ENCODE measurements at regions not wholly inside any gene's neighbourhood (a gene's known extent, or its start where the extent isn't known, plus 50 kb on each side); places are given as distances from the start of the nearest gene placed in this dataset.
"Not testable (repeated sequence)": the region's sequence is repeated elsewhere in the genome, so short reads cannot be mapped to it uniquely, and the experiment has no call there.

- H3K4me3 ChIP-seq (ENCODE audit: low read depth, low read length): no peak overlapping the region
- TF ChIP-seq CTCF (IDR thresholded peaks at IDR 0.05; ENCODE audit: low read depth, low read length, missing control alignments): no peak
- DNase-seq (ENCODE audit: low read depth): no peak
Measured at GRCh38 chr2:223316342-223316741, 264.4 kb downstream of the KCNE4 start.

DNA sequence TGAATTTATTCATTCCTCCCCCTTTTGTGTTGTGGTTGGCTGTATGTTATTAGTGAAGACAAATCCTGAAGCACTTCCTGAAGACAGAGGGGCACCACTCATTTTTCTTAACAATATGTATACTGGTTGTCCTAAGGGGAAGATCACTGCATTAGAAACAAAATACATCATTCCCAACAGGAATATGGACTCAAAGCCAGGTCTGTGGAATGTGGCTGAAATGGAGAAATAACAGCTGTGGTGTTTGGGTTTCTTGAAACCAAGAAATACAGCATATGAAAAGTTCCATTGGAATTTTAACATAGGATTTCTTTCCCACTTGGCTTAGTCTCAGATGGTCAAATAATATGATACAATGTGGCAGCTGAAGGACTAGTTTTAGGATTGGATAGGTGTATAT lies 267.6 kb downstream of the KCNE4 start:
- no peak overlapping the region for H3K4me3 ChIP-seq (ENCODE audit: low read depth, low read length)
- no peak for DNase-seq (ENCODE audit: low read depth)
- TF ChIP-seq CTCF (IDR thresholded peaks at IDR 0.05; ENCODE audit: low read depth, low read length, missing control alignments): no peak

DNA sequence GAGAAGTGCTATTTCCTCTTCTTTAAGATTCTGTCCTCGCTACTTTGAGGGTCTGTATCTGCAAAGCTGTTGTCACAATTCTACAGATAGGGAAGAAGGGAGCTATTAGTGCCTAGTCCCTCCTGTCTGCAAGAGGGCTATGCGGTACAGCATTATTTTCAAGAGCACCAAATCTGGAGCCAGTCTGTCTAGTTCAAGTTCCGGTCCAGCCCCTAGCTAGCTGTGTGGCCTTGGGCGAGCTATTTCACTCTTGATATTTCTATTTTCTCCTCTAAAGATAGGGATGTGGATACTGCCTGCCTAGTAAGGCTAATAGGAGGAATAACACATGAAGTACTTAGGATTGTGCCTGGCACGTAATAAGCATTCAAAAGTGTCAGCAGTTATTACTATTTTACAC lies 272.4 kb downstream of the KCNE4 start:
- DNase-seq (ENCODE audit: low read depth): no peak
- TF ChIP-seq CTCF (IDR thresholded peaks at IDR 0.05; ENCODE audit: low read depth, low read length, missing control alignments): no peak
- no peak overlapping the region for H3K4me3 ChIP-seq (ENCODE audit: low read depth, low read length)

DNA sequence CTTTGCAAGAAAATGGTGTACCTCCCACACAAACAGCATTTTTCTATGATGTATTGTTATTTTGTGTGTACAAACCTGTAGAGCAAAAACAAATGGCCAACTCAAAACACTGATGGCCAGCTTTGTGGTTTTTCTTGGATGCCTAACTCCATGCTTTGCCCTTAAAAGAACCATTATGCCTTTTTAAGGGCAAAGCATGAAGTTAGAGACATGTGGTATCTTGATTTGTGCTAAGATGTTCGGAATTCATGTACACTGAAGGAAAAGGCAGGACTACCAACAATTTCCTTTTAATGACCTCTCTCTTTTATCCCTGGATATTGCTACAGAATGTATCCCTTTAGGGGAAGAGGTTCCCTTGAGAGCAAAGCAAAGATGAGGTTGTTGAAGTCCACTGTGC lies 273.6 kb downstream of the SCG2 start:
- no peak overlapping the region for H3K4me3 ChIP-seq (ENCODE audit: low read depth, low read length)
- no peak for TF ChIP-seq CTCF (IDR thresholded peaks at IDR 0.05; ENCODE audit: low read depth, low read length, missing control alignments)
- no peak for DNase-seq (ENCODE audit: low read depth)

DNA sequence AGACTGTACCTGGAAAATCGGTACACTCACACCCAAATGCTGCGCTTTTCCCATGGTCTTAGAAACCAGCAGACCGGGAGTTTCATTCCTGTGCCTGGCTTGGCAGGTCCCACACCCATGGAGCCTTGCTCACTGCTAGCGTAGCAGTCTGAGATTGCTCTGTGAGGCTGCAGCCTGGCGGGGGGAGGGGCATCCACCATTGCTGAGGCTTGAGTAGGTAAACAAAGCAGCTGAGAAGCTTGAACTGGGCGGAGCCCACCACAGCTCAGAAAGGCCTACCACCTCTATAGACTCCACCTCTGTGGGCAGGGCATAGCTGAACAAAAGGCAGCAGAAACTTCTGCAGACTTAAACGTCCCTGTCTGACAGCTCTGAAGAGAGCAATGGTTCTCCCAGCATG lies 271.4 kb downstream of the SCG2 start:
- DNase-seq (ENCODE audit: low read depth); H3K4me3 ChIP-seq (ENCODE audit: low read depth, low read length): not testable (repeated sequence)

DNA sequence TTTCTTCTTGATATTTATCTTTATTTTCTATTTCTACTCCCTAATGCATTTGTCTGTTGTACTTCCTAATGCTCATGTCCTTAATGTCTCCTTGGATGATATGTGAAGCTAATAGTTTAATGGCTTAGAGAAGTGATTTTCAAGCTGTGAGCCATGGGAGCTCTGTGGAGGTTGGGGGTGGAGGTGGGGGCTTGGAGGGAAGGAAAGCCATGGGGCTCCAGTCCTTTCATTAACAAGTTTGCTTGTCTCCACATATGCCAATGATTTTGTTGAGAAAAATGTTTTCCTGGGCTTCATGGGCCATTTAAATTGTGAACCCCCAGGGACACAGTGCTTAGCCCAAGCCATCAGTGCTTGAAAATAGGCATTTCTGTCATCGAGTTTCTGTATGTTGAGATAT lies 264.1 kb downstream of the SCG2 start:
- TF ChIP-seq CTCF (IDR thresholded peaks at IDR 0.05; ENCODE audit: low read depth, low read length, missing control alignments): no peak
- H3K4me3 ChIP-seq (ENCODE audit: low read depth, low read length): no peak overlapping the region
- DNase-seq (ENCODE audit: low read depth): no peak

DNA sequence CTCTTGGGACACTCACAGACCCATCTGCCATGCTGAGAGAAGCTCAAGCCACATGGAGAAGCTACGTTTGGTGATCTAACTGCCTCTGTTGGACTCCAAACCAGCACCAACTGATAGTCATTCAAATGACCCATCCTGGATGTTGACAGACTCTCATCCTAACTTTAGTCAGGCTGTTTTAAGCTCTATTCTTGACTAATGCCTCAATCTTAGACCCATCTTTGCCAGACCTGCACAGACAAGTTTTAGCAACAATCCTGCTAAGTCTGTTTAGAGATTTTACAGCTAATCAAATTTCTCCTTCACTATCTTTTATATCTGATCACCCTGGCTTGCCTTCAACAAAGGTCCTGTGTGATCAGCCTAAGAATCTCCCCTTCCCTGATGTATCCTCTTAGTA lies 245.1 kb downstream of the SCG2 start:
- H3K4me3 ChIP-seq (ENCODE audit: low read depth, low read length): no peak overlapping the region
- no peak for TF ChIP-seq CTCF (IDR thresholded peaks at IDR 0.05; ENCODE audit: low read depth, low read length, missing control alignments)
- no peak for DNase-seq (ENCODE audit: low read depth)

GRCh38 chr2:223363085-223363484 lies 239.1 kb downstream of the SCG2 start:
- H3K4me3 ChIP-seq (ENCODE audit: low read depth, low read length): no peak overlapping the region
- TF ChIP-seq CTCF (IDR thresholded peaks at IDR 0.05; ENCODE audit: low read depth, low read length, missing control alignments): no peak
- no peak for DNase-seq (ENCODE audit: low read depth)

Measured in GM12864 (cell line).